DOHH2 (cell line): ENCODE measurements at regions not wholly inside any gene's neighbourhood (a gene's known extent, or its start where the extent isn't known, plus 50 kb on each side); places are given as distances from the start of the nearest gene placed in this dataset.

Experiments
- H3F3A ChIP-seq: fragments of 200-600 bp; sonication (generic), shearing (Covaris generic); 2 replicates; pipeline ENCODE4 v1.6.0; 2016; ENCODE audit warnings: antibody characterized with exemption, mild to moderate bottlenecking; ENCODE audit not compliant: control insufficient read depth, insufficient read depth
- H3K27ac ChIP-seq: fragments of 200-600 bp; sonication (generic); 2 replicates; pipeline ENCODE4 v1.5.1; 2014; ENCODE audit warnings: low read depth, mild to moderate bottlenecking, low read length, moderate library complexity
- H3K27me3 ChIP-seq: fragments of 200-600 bp; sonication (generic); 2 replicates; pipeline ENCODE4 v1.6.1; 2014; ENCODE audit warnings: mild to moderate bottlenecking, low read length, mixed read lengths; ENCODE audit not compliant: control insufficient read depth
- H3K36me3 ChIP-seq: fragments of 200-600 bp; sonication (generic); 2 replicates; pipeline ENCODE4 v1.6.1; 2014; ENCODE audit warnings: mild to moderate bottlenecking, low read length, moderate library complexity, mixed read lengths; ENCODE audit not compliant: control insufficient read depth
- H3K4me1 ChIP-seq: fragments of 200-600 bp; sonication (generic); 2 replicates; pipeline ENCODE4 v1.6.1; 2014; ENCODE audit warnings: mild to moderate bottlenecking, low read length, mixed read lengths; ENCODE audit not compliant: control insufficient read depth
- H3K4me2 ChIP-seq: fragments of 200-600 bp; sonication (generic); 2 replicates; pipeline ENCODE4 v1.6.0; 2014; ENCODE audit warnings: mild to moderate bottlenecking, low read length, moderate library complexity
- H3K4me3 ChIP-seq: fragments of 200-600 bp; sonication (generic); 2 replicates; pipeline ENCODE4 v1.5.1; 2014; ENCODE audit warnings: mild to moderate bottlenecking, low read length, mixed read lengths
- H3K79me2 ChIP-seq: fragments of 200-600 bp; sonication (generic); 2 replicates; pipeline ENCODE4 v1.6.1; 2014; ENCODE audit warnings: mild to moderate bottlenecking, low read length, mixed read lengths; ENCODE audit not compliant: control insufficient read depth
- H3K9me2 ChIP-seq: fragments of 200-600 bp; sonication (generic); replicated peaks from 2 replicates; pipeline ENCODE4 v1.6.1; 2014; ENCODE audit warnings: mild to moderate bottlenecking, low read length, mixed read lengths; ENCODE audit not compliant: control insufficient read depth
- H3K9me3 ChIP-seq: fragments of 200-600 bp; sonication (generic); 2 replicates; pipeline ENCODE4 v1.6.1; 2014; ENCODE audit warnings: antibody characterized with exemption, low read length, mixed read lengths; ENCODE audit not compliant: control insufficient read depth, insufficient read depth
- H4K20me1 ChIP-seq: fragments of 200-600 bp; sonication (generic); 2 replicates; pipeline ENCODE4 v1.6.0; 2014; ENCODE audit warnings: low read depth, mild to moderate bottlenecking, antibody characterized with exemption, low read length, moderate library complexity; ENCODE audit not compliant: control insufficient read depth, insufficient read depth
- EZH2phosphoT487 ChIP-seq: fragments of 200-600 bp; sonication (generic); IDR thresholded peaks from 2 replicates; pipeline ENCODE4 v1.6.1; 2017; ENCODE audit warnings: borderline replicate concordance, mild to moderate bottlenecking, antibody characterized with exemption, low read length, moderate library complexity, mixed read lengths
- TF ChIP-seq, protein P1 (sequence below): fragments of 200-600 bp; sonication (generic); IDR thresholded peaks from one replicate; pipeline ENCODE4 v1.5.1; 2014; ENCODE audit warnings: antibody characterized with exemption, mild to moderate bottlenecking, low read depth, low read length; ENCODE audit not compliant: poor library complexity, severe bottlenecking

DNA sequence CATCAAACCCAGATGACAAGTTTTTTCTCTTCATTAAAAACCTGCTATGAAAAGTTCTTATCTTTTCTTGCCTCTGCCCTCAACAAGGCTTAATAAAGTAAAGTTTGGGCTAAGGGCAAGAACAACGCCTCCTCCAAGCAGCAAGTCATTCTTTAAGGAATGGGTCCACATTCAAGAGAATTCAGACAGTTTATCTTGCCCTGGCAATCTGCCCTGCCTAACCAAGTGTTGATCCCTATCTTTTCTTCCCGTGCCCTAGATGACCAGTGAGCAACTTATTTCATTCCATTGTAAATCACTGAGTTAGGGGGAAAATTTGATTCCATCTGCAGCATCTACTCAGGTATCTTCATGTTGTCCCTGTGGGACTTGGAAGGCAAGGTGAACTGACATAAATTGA is 370.3 kb upstream of the DPPA4 start:
- Histone ChIP-seq H3K79me2 (no peaks in the 10 kb centered on the region), H3K27ac (no peak overlapping the region)

DNA sequence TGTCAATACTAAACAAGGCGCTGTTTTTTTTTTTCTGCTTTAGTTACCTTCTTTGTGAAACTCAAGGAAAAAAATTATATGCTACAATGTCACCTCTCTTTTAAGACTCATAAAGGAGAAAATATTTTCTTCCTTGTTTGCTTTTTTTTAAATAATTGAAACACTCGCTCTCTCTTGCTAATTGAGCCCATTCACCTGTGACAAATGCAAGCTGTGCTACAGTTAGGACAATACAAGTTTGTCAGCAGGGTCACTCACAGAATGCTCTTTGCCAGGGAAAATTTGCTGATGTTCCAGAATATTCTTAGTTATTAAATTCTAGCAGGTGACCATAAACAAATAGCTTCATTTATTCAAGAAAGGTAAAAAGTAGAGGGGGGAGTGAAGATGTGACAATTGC is 375.9 kb upstream of the DPPA4 start:
- H3K27ac ChIP-seq = no peak overlapping the region
- no peaks in the 10 kb centered on the region for H3K27me3 ChIP-seq
- H4K20me1 ChIP-seq = no peaks in the 10 kb centered on the region
- H3K9me3 ChIP-seq = no peaks in the 10 kb centered on the region
- H3K9me2 ChIP-seq = no peaks in the 10 kb centered on the region
- no peaks in the 10 kb centered on the region for H3F3A ChIP-seq
- no peak overlapping the region for H3K4me3 ChIP-seq
- H3K79me2 ChIP-seq = no peaks in the 10 kb centered on the region
- TF ChIP-seq, protein P1, sequence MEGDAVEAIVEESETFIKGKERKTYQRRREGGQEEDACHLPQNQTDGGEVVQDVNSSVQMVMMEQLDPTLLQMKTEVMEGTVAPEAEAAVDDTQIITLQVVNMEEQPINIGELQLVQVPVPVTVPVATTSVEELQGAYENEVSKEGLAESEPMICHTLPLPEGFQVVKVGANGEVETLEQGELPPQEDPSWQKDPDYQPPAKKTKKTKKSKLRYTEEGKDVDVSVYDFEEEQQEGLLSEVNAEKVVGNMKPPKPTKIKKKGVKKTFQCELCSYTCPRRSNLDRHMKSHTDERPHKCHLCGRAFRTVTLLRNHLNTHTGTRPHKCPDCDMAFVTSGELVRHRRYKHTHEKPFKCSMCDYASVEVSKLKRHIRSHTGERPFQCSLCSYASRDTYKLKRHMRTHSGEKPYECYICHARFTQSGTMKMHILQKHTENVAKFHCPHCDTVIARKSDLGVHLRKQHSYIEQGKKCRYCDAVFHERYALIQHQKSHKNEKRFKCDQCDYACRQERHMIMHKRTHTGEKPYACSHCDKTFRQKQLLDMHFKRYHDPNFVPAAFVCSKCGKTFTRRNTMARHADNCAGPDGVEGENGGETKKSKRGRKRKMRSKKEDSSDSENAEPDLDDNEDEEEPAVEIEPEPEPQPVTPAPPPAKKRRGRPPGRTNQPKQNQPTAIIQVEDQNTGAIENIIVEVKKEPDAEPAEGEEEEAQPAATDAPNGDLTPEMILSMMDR = no peak
- TF ChIP-seq EZH2phosphoT487 = no peak
- H3K4me2 ChIP-seq = no peak overlapping the region
- H3K4me1 ChIP-seq = no peaks in the 10 kb centered on the region
- H3K36me3 ChIP-seq = no peaks in the 10 kb centered on the region

More for the DNA sequence above, 370.3 kb upstream of the DPPA4 start:
- TF ChIP-seq EZH2phosphoT487 = no peak
- TF ChIP-seq, protein P1 = no peak
- H3K4me3 ChIP-seq = no peak overlapping the region
- no peaks in the 10 kb centered on the region for H3K36me3 ChIP-seq
- no peaks in the 10 kb centered on the region for H3K27me3 ChIP-seq
- no peaks in the 10 kb centered on the region for H3K4me1 ChIP-seq
- no peaks in the 10 kb centered on the region for H4K20me1 ChIP-seq
- no peaks in the 10 kb centered on the region for H3K9me3 ChIP-seq
- H3K4me2 ChIP-seq = no peak overlapping the region
- no peaks in the 10 kb centered on the region for H3K9me2 ChIP-seq
- no peaks in the 10 kb centered on the region for H3F3A ChIP-seq

DNA sequence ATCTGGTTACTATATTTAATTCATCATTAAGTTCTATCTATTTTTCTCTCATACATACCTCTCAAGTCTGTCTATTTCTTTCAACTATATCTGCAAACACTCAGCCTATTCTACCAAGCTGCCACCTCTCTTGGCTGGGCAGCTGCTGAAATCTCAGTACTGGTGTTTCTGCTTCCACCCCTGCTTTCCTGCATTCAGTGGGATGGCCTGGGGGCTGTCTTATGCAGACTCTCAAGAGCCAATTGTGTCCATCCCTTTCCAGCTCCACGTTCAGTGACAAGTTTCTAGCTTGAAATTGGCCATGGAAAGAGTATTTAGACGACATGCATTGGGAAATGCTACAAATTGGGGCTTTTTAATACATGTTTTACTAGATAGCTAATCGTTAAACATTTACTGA is 378.4 kb upstream of the DPPA4 start:
- Histone ChIP-seq H3K27ac (no peak overlapping the region), H3K79me2 (no peaks in the 10 kb centered on the region), H3K9me3 (no peaks in the 10 kb centered on the region), H4K20me1 (no peaks in the 10 kb centered on the region), H3K36me3 (no peaks in the 10 kb centered on the region), H3K4me1 (no peaks in the 10 kb centered on the region), H3K4me2 (no peak overlapping the region), H3K4me3 (no peak overlapping the region), H3K9me2 (no peaks in the 10 kb centered on the region), H3F3A (no peaks in the 10 kb centered on the region), H3K27me3 (no peaks in the 10 kb centered on the region)
- TF ChIP-seq, protein P1 = no peak
- TF ChIP-seq EZH2phosphoT487 = no peak

DNA sequence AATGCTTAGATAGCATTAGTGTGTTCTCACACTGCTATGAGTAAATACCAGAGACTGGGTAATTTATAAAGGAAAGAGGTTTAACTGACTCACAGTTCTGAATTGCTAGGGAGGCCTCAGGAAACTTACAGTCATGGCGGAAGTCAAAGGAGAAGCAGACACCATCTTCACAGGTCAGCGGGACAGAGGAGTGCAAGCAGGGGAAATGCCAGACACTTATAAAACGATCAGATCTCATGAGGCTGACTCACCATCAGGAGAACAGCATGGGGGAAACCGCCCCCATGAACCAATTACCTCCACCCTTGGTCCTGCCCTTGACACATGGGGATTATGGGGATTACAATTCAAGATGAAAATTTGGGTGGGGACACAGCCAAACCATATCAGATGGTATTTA is 381.5 kb upstream of the DPPA4 start:
- Histone ChIP-seq H4K20me1 (no peaks in the 10 kb centered on the region), H3K4me2 (no peak overlapping the region), H3K4me3 (no peak overlapping the region), H3K36me3 (no peaks in the 10 kb centered on the region), H3K79me2 (no peaks in the 10 kb centered on the region), H3F3A (no peaks in the 10 kb centered on the region), H3K9me3 (no peaks in the 10 kb centered on the region), H3K27me3 (no peaks in the 10 kb centered on the region), H3K27ac (no peak overlapping the region), H3K4me1 (no peaks in the 10 kb centered on the region), H3K9me2 (no peaks in the 10 kb centered on the region)
- TF ChIP-seq EZH2phosphoT487 = no peak
- TF ChIP-seq, protein P1 = no peak
